Thyroid gland (tissue), 4 donors: ENCODE measurements at regions not wholly inside any gene's neighbourhood (a gene's known extent, or its start where the extent isn't known, plus 50 kb on each side); places are given as distances from the start of the nearest gene placed in this dataset.

Source experiments
- DNase-seq, 2 donors: peaks; one replicate each; pipeline ENCODE4 v3.0.0-alpha.2; 2019
- H3K27ac ChIP-seq, 3 donors: fragments of 200-600 bp; sonication (generic); 1 replicate in 2 of 3; 2 replicates in 1 of 3; pipeline ENCODE4 v1.5.1; 2016 to 2019; ENCODE audit warnings: mild to moderate bottlenecking in 1 of 3, moderate library complexity in 1 of 3
- H3K27me3 ChIP-seq: fragments of 200-600 bp; sonication (generic); one replicate; pipeline ENCODE4 v1.5.1; 2019
- H3K36me3 ChIP-seq, 2 donors: fragments of 200-600 bp; sonication (generic); one replicate each; pipeline ENCODE4 v1.5.1; 2016 to 2019
- H3K4me1 ChIP-seq, 2 donors: fragments of 200-600 bp; sonication (generic); one replicate each; pipeline ENCODE4 v1.5.1; 2017 to 2019
- H3K4me3 ChIP-seq, 3 donors: fragments of 200-600 bp; sonication (generic); replicated peaks in 1 of 3; 1 replicate in 2 of 3; 2 replicates in 1 of 3; pipeline ENCODE4 v1.5.1; 2016; ENCODE audit warnings: mild to moderate bottlenecking in 1 of 3
- H3K9me3 ChIP-seq: fragments of 200-600 bp; sonication (generic); one replicate; pipeline ENCODE4 v1.5.1; 2017
- CTCF ChIP-seq, 6 experiments: fragments of 200-600 bp in 3 of 6; fragments of 450-650 bp in 3 of 6; sonication (generic) in 3 of 6; IDR thresholded peaks; one replicate each; pipeline ENCODE4 v1.5.1; 2016 to 2019; ENCODE audit warnings: antibody characterized with exemption in 6 of 6, mild to moderate bottlenecking in 2 of 6, inconsistent platforms in 1 of 6, moderate library complexity in 1 of 6
- POLR2A ChIP-seq, 2 donors: fragments of 450-650 bp; IDR thresholded peaks; one replicate each; pipeline ENCODE4 v1.6.1; 2017; ENCODE audit warnings: antibody characterized with exemption in 2 of 2, mild to moderate bottlenecking in 2 of 2, moderate library complexity in 1 of 2
- WGBS, 2 donors: methylation state at CpG; one replicate each; pipeline ENCODE4 v1.1.5; 2017; 5-methylcytosine and 5-hydroxymethylcytosine counted together
- intact Hi-C: fragments of 100-400 bp; cut with DNase I; formaldehyde crosslinking; loops from one replicate; pipeline ENCODE4 v1.15.1; 2023

GRCh38 chr1:5740450-5740849, 251.8 kb downstream of the NPHP4 start:
- no peaks in the 10 kb centered on the region for H3K9me3 ChIP-seq
- no peak overlapping the region for H3K27ac ChIP-seq
- intact Hi-C loops: loop anchor here (10.0 kb wide), 2 partner anchors 1086 to 1826 kb away; partner anchors contain the start of gene AJAP1
- no peaks in the 10 kb centered on the region for H3K27me3 ChIP-seq
- H3K4me1 ChIP-seq: no peaks in the 10 kb centered on the region
- no peaks in the 10 kb centered on the region for H3K36me3 ChIP-seq
- no peak overlapping the region for H3K4me3 ChIP-seq
- TF ChIP-seq POLR2A (IDR thresholded peaks at IDR 0.05): no peak
- no peak for TF ChIP-seq CTCF (IDR thresholded peaks at IDR 0.05)
- WGBS, 2 donors: 88 to 96% methylated on average over 7 of the region's 7 CpGs
- DNase-seq: no peak

- Histone ChIP-seq H3K36me3 (no peaks in the 10 kb centered on the region), H3K4me1 (no peaks in the 10 kb centered on the region), H3K4me3 (no peak overlapping the region), H3K27ac (no peak overlapping the region), H3K9me3 (no peaks in the 10 kb centered on the region), H3K27me3 (no peaks in the 10 kb centered on the region)
- intact Hi-C loops: loop anchor here (10.0 kb wide), 2 partner anchors 1085 to 1825 kb away; partner anchors contain the start of gene AJAP1
- no peak for TF ChIP-seq POLR2A (IDR thresholded peaks at IDR 0.05)
- TF ChIP-seq CTCF (IDR thresholded peaks at IDR 0.05): no peak
- 77 to 79% methylated on average over 6 of the region's 6 CpGs for WGBS, 2 donors
- no peak for DNase-seq
Observed at GRCh38 chr1:5739561-5740078, 252.6 kb downstream of the NPHP4 start.

- H3K27me3 ChIP-seq: no peaks in the 10 kb centered on the region
- H3K36me3 ChIP-seq: no peaks in the 10 kb centered on the region
- intact Hi-C loops: no loop called here
- no peak overlapping the region for H3K27ac ChIP-seq
- TF ChIP-seq CTCF (IDR thresholded peaks at IDR 0.05) (no peak), POLR2A (IDR thresholded peaks at IDR 0.05) (no peak)
- 79 to 92% methylated on average over 7 to 8 of the region's 8 CpGs for WGBS, 2 donors
- DNase-seq: no peak
- H3K4me1 ChIP-seq: no peaks in the 10 kb centered on the region
- H3K9me3 ChIP-seq: no peaks in the 10 kb centered on the region
- no peak overlapping the region for H3K4me3 ChIP-seq
Observed at GRCh38 chr1:5738911-5739462, 253.2 kb downstream of the NPHP4 start.

GRCh38 chr1:5737081-5737480, 255.1 kb downstream of the NPHP4 start:
- WGBS, 2 donors: 80 to 91% methylated on average over 4 of the region's 4 CpGs
- Histone ChIP-seq H3K27ac (no peak overlapping the region), H3K9me3 (no peaks in the 10 kb centered on the region), H3K27me3 (no peaks in the 10 kb centered on the region), H3K36me3 (no peaks in the 10 kb centered on the region), H3K4me1 (no peaks in the 10 kb centered on the region), H3K4me3 (no peak overlapping the region)
- DNase-seq: no peak
- TF ChIP-seq POLR2A (IDR thresholded peaks at IDR 0.05) (no peak), CTCF (IDR thresholded peaks at IDR 0.05) (no peak)
- intact Hi-C loops: no loop called here

- no peak for DNase-seq
- intact Hi-C loops: no loop called here
- Histone ChIP-seq H3K9me3 (no peaks in the 10 kb centered on the region), H3K4me1 (no peaks in the 10 kb centered on the region), H3K27me3 (no peaks in the 10 kb centered on the region), H3K4me3 (no peak overlapping the region), H3K36me3 (no peaks in the 10 kb centered on the region), H3K27ac (no peak overlapping the region)
- no peak for TF ChIP-seq CTCF (IDR thresholded peaks at IDR 0.05)
- no peak for TF ChIP-seq POLR2A (IDR thresholded peaks at IDR 0.05)
- 74 to 79% methylated on average over 8 of the region's 8 CpGs for WGBS, 2 donors
Observed at GRCh38 chr1:5734996-5735395, 257.2 kb downstream of the NPHP4 start.
